HG03280 (cell line): ENCODE measurements at regions not wholly inside any gene's neighbourhood (a gene's known extent, or its start where the extent isn't known, plus 50 kb on each side); places are given as distances from the start of the nearest gene placed in this dataset.

Experiments used
- ATAC-seq: cut with Tn5 transposase; IDR thresholded peaks from one replicate; pipeline ENCODE4 v1.9.1; 2021; ENCODE audit warnings: mild to moderate bottlenecking, moderate library complexity; ENCODE audit not compliant: unreplicated experiment

GRCh38 chr1:79089946-79090345, 83.4 kb upstream of the ADGRL4 start:
- ATAC-seq = no peak

- ATAC-seq = no peak
Measured at GRCh38 chr1:79082233-79082632, 75.7 kb upstream of the ADGRL4 start.

- no peak for ATAC-seq
Measured at GRCh38 chr1:79079770-79080169, 73.2 kb upstream of the ADGRL4 start.

GRCh38 chr1:79074975-79075374, 68.4 kb upstream of the ADGRL4 start:
- ATAC-seq = no peak

GRCh38 chr1:79069828-79070227, 63.3 kb upstream of the ADGRL4 start:
- no peak for ATAC-seq

- no peak for ATAC-seq
Measured at GRCh38 chr1:79059341-79059740, 52.8 kb upstream of the ADGRL4 start.
